COLO829 (cell line): ENCODE measurements at regions not wholly inside any gene's neighbourhood (a gene's known extent, or its start where the extent isn't known, plus 50 kb on each side); places are given as distances from the start of the nearest gene placed in this dataset.
"Not testable (repeated sequence)": the region's sequence is repeated elsewhere in the genome, so short reads cannot be mapped to it uniquely, and the experiment has no call there.

Experiments
- DNase-seq: peaks from one replicate; pipeline ENCODE4 v3.0.0; 2012; ENCODE audit warnings: low spot score

GRCh38 chr22:26972915-26973314 lies 315.5 kb downstream of the MIAT start:
- not testable (repeated sequence) for DNase-seq

- DNase-seq: no peak
These were observed 316.6 kb downstream of the MIAT start for GRCh38 chr22:26974034-26974433.

GRCh38 chr22:26974914-26975803 lies 317.8 kb downstream of the MIAT start:
- no peak for DNase-seq

GRCh38 chr22:26975865-26976264 lies 318.5 kb downstream of the MIAT start:
- DNase-seq: no peak

DNA sequence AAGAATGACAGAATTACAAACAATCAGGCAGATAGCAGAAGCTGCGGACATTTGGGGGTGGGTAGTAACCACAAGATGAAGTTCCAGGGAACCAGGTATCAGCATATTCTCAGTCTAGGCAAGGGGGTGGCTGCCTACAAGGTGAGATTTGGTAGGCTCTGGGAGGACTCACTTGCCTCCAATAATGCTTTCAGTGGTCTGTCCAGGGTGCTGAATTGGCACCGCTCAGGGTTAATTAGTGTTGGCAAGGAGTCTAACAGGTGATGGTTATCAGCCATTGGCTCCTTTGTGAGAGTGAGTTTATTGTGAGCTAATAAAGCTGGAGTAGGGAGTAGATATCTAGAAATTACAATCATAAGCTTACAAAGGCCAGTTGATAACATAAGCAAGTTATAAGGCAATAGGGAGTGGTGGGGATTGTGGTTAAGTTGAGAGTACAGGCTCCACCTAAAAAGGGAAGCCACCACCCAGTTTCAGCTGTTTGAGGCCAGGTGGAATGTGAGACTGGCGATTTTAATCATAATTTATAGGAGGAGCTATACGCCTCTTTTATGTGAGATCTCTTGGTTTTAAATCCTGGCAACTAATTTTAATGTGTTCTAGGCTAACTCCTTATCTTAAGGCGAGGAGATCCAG lies 320.5 kb downstream of the MIAT start:
- DNase-seq: no peak

- no peak for DNase-seq
These were observed 321.9 kb downstream of the MIAT start for GRCh38 chr22:26979294-26979693.

DNA sequence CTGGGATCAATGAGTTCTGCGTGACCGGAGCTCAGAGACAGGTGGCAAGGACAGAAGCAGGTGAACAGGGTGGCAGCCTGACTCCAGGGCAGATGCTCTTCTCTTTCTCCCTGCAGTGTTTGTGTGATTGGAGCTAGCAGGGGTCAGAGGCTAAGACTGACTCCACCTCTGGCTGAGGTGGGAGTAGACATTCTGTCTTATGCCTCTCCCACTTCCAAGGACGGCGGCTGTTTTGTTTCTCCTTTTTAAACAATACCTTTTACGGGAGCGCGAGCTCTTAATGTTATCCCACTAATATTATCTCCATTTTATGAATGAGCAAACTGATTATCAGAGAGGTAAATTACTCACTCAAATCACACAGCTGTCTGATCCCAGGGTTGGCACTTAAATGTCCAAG lies 323.7 kb downstream of the MIAT start:
- DNase-seq: no peak

DNA sequence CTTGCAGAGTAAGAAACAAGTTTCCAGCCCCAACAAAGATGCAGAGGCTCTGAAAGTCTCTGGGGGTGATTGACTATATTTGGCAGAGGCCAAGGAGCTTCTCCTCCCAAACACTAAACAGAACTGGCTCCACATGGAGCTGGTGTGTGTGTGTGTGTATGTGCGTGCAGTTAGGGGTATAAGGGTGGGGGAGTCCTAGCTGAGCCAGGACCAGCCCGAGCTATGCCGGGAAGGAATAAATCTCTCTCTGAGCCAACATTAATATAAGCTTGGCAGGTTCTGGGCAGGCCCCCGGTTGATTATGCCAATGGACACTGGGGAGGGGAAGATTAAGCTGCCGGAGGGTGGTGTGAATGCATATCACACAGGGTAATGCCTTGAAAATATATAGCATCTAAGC lies 324.2 kb downstream of the MIAT start:
- DNase-seq: no peak

DNA sequence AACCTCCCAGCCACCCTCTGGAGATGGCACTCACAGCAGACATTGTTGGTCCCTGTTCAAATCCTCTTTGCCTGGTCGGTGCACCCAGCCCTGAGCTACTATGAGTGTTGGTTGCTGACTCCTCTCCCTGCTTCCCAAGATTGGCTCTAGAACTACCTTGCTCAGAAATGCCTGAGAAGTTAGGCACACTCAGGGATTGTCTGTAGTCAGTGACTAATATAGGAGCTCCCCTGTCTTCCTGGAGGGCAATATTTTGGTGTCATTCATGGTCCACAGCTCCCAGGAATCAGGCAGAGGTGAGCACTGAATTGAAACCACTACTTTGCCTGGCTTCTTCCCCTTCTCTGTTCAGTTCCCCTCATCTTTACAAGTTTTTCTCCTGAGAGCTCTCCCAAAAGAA lies 325.9 kb downstream of the MIAT start:
- DNase-seq: no peak

DNA sequence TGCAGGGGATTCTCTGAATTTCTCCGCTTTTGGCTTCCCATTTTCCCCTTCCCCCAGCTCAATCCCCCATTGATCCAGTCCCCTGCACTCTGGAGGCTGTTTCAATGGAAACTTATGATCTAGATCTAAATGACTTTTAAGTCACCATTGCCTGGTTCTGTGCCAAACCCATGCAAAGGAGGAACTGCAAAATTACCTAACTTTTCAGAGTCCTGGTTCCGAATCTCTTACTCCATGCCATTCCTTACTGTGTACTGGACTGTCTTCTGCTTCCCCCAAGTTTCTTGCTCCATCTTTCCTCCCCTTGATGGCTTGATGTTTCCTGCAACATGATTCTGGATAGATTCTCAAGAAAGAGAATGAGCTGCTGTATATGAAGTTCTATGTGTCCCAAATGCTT lies 327.8 kb downstream of the MIAT start:
- DNase-seq: no peak

DNA sequence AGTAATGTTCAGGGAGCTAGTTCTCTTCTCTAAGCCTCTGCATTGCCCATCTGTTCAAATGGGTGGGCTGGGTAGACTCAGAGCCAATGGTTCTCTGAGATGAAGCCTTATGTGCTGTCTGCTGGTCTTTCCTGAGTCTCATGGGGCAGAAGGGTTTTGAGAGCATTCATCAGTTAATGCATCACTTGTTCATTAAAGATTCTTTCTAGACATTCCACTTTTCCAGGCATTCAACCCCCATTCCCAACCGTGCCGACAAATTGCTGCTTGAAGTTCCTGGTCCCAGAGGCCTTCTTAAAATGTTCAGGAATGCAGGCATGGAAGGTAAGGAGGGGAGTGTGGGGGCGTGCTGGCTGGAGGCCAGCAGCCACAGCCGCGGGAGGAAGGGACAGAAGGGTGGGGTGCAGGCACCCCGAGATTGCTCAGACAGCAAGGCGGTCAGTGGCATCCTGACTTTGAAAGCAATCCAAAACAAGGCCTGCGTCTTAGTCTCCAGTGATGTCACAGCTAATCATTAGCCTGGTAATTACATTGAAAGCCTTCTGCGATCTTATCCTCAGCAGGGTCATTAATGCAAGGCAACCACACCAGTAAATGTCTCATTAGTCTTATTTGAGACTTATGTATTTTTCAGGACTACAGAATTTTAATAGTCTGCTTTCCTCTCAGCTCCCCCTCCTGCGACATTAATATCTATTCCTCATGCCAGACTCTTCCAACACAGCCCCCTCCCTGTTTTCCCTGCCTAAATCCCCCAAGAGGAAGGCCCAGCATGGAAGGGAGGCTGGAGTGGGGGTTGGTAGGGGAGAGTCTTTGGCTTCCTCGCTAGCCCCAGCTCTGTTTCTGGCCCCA lies 328.8 kb downstream of the MIAT start:
- DNase-seq: no peak

- no peak for DNase-seq
These were observed 329.5 kb downstream of the MIAT start for GRCh38 chr22:26986884-26987283.

DNA sequence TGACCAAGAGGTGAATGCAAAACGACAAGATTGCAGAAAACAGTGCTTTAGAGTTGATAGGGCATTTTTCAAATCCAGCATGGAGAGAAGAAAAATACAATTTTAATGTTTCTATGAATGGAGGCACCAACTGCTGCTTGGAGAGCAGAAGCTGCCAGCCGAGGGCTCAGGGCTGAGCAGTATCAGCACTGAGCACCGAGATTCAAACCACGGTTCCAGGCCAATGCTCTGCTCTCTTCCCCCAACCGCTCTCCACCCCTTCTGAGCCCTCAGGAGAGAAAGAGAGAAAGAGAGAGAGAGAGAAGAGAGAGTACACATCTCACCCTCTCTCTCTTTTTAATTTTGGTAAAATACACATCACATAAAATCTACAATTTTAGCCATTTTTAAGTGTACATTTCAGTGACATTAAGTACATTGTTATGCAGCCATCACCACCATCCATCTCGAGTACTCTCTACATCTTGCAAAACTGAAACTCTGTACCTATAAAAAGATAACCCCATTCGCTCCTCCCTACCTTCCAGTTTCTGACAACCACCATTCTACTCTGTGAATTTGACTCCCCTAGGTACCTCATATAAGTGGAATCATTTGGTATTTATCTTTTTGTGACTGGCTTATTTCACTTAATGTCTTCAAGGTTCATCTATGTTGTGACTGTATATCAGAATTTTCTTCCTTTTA lies 333.3 kb downstream of the MIAT start:
- DNase-seq: no peak

DNA sequence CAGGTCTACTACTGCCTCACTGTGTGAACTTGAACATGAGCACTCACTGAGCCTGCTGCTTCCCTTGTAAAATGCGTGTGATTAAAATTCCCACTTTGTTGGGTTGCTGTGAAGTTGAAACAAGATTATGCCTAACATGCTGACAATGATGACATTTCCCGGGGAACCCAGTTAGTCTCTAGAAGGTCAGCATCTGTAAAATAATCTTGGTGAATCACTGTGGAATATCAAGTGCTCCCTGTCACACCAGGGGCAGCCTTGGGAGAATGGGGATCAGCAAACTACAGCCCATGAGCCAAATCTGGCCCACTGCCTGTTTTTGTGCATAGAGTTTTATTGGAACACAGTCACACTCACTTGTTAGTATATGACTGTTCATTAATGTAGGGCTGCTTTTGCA lies 335.2 kb downstream of the MIAT start:
- DNase-seq: no peak

DNA sequence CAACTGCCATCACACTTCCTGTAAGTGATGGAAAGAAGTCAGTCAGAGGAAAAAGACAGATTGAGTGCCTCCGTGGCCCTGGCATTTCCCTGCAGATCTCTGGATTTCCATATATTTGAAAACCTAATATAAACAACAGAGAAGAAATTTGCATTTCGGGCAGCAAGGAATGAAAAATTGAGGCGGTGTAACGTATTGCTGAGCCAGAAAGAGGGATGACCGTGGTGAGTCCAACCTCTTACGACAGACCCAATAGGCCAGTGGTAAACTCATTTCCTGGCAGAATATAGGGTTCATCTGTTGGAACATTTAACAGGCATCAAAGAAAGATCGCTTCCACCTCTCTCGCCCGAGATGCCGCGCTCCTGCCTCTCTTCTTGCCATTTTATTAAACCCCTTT lies 336.5 kb downstream of the MIAT start:
- no peak for DNase-seq

- no peak for DNase-seq
These were observed 337.4 kb downstream of the MIAT start for GRCh38 chr22:26994801-26995200.

GRCh38 chr22:26995235-26995634 lies 337.8 kb downstream of the MIAT start:
- no peak for DNase-seq

DNA sequence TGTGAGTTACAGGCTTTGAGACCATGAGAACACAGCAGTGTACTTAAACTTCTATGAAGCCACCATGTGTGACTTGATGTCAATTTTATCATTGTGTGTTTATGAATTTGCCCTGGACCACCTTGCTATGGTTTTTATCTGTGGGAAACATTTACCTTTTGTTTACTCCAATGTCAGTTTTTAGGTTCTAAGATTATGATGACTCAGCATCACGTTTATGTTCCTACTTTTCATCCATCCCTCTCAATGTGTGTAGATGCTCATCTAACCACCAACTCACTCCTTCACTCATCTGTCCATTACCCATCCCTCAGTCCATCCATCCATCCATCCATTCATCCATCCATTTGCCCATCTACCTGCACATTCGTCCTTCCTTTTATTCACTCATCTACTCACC lies 338.8 kb downstream of the MIAT start:
- DNase-seq: no peak

- no peak for DNase-seq
These were observed 340.7 kb downstream of the MIAT start for GRCh38 chr22:26998129-26998528.

DNA sequence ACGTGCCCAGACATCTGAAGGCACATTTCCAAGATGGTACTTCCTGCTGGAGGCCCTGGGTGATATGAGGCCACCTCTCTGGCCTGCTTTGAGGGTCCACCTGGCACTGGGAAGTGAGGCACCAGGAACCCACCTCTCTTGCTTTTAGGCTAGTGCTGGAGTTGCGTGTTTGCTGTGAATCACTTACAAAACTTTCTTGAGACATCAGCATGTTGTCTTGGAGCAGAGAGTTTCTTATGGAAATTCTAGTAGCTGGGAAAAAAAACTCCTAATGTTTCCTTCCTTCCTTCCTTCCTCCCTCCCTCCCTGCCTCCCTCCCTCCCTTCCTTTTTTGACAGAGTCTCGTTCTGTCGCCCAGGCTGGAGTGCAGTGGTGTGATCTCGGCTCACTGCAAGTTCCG lies 341.3 kb downstream of the MIAT start:
- DNase-seq: no peak

DNA sequence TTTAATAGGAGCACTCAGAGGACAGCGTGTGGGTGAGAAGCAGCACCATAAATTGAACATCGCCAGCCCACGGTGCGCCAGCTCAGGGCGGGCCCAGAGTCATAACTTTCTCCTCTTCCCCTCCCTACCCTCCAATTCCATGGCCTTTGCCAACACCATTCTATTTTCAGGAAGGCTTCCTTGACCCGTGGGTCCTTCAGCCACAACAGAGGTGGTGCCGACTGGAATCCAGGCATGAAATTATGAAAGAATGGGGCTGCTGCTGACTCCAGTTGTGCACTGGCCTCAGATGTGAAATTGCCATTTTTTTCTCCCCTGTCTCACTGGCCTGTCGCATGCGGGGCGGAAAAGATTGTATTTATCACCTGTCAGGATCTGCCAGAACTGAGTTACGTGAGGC lies 345.9 kb downstream of the MIAT start:
- DNase-seq: no peak

- DNase-seq: no peak
These were observed 347.0 kb downstream of the MIAT start for GRCh38 chr22:27004434-27004833.
